PFSK-1 (cell line): ENCODE measurements at regions not wholly inside any gene's neighbourhood (a gene's known extent, or its start where the extent isn't known, plus 50 kb on each side); places are given as distances from the start of the nearest gene placed in this dataset.

Experiments
- FOXP2 ChIP-seq: optimal IDR thresholded peaks from 2 replicates; pipeline ENCODE3; 2011; ENCODE audit warnings: borderline replicate concordance, control low read depth, inconsistent platforms; ENCODE audit not compliant: insufficient read depth; ENCODE audit errors: extremely low read length, extremely low read depth
- POLR2AphosphoS5 ChIP-seq: IDR thresholded peaks from 2 replicates; pipeline ENCODE4 v1.6.1; 2012; ENCODE audit warnings: low read depth, mild to moderate bottlenecking, control low read depth, low read length, moderate library complexity
- SIN3A ChIP-seq: IDR thresholded peaks from 2 replicates; pipeline ENCODE4 v1.6.1; 2012; ENCODE audit warnings: mild to moderate bottlenecking, low read length, moderate library complexity, borderline replicate concordance; ENCODE audit not compliant: insufficient read depth
- TAF1 ChIP-seq: IDR thresholded peaks from 2 replicates; pipeline ENCODE4 v1.6.1; 2012; ENCODE audit warnings: low read length, control low read depth, borderline replicate concordance; ENCODE audit not compliant: insufficient read depth
- TF ChIP-seq, protein P1 (sequence below), 2 experiments: IDR thresholded peaks; 2 replicates each; pipeline versions ENCODE4 v1.6.1 to v1.8.0; 2011 to 2012; ENCODE audit warnings: low read depth in 2 of 2, low read length in 2 of 2, control low read depth in 1 of 2, inconsistent platforms in 1 of 2, mild to moderate bottlenecking in 1 of 2, moderate library complexity in 1 of 2; ENCODE audit not compliant: insufficient read depth in 1 of 2

DNA sequence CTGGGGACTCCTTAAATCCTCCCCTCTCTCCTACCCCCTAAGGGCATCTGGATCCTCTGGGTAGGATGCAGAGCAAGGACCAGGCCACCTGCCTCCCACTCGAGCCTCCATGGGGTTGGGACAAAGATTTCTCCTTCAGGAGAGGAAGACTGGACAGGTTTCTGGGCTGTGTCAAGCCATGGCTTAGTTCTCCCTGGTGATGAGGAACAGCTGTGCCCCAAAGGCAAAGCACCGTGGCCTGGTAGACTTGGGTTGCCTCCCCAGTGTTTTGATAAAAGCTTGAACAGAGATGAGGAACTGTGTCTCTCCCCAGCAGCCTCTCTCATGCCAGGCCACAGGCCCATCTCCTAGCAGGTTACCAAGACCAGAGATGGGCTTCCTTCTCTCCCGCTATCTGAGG lies 238.3 kb downstream of the WDR11 start:
- TF ChIP-seq, protein P1, sequence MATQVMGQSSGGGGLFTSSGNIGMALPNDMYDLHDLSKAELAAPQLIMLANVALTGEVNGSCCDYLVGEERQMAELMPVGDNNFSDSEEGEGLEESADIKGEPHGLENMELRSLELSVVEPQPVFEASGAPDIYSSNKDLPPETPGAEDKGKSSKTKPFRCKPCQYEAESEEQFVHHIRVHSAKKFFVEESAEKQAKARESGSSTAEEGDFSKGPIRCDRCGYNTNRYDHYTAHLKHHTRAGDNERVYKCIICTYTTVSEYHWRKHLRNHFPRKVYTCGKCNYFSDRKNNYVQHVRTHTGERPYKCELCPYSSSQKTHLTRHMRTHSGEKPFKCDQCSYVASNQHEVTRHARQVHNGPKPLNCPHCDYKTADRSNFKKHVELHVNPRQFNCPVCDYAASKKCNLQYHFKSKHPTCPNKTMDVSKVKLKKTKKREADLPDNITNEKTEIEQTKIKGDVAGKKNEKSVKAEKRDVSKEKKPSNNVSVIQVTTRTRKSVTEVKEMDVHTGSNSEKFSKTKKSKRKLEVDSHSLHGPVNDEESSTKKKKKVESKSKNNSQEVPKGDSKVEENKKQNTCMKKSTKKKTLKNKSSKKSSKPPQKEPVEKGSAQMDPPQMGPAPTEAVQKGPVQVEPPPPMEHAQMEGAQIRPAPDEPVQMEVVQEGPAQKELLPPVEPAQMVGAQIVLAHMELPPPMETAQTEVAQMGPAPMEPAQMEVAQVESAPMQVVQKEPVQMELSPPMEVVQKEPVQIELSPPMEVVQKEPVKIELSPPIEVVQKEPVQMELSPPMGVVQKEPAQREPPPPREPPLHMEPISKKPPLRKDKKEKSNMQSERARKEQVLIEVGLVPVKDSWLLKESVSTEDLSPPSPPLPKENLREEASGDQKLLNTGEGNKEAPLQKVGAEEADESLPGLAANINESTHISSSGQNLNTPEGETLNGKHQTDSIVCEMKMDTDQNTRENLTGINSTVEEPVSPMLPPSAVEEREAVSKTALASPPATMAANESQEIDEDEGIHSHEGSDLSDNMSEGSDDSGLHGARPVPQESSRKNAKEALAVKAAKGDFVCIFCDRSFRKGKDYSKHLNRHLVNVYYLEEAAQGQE (IDR thresholded peaks at IDR 0.05; ENCODE audit: insufficient read depth in 1 of 2, low read depth in 2 of 2, low read length in 2 of 2) = no peak
- no peak for TF ChIP-seq TAF1
- no peak for TF ChIP-seq FOXP2
- TF ChIP-seq SIN3A = no peak

DNA sequence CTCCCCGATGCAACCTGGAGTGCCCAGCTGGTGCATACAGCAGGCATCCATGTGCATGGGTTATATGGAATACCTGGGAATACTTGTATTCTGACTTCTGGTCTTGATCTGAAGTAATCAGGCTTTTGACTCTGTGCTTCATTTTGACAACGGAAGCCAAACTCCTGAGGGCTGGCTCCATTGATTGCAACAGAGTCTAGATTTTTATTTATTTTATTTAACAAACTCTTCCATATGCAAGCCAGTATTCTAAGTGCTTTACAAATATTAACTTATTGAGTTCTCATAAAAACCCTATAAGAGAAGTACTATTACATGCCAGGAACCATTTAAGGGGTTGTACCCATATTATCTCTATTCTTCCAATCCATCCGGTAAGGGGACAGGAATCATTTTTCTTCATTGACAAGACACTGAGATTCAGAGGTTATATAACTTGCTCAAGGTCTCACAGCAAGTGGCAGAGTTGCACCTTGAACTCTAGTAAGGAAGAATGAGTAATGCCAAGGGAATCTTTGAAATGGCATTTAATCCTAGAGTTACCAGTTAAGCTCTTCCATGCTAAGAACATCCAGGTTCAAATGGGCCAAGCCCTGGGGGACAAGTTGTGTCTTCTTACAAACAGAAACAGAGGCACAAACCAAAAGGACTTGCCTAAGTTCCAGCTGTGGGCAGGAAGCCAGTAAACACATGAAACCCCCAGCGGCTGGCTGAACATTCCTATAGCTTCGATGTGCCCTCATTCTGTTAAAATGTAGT lies 241.0 kb downstream of the WDR11 start:
- TF ChIP-seq TAF1 (no peak), FOXP2 (no peak), SIN3A (no peak), POLR2AphosphoS5 (no peak)
- TF ChIP-seq, protein P1 (IDR thresholded peaks at IDR 0.05; ENCODE audit: insufficient read depth in 1 of 2, low read depth in 2 of 2, low read length in 2 of 2) = no peak

DNA sequence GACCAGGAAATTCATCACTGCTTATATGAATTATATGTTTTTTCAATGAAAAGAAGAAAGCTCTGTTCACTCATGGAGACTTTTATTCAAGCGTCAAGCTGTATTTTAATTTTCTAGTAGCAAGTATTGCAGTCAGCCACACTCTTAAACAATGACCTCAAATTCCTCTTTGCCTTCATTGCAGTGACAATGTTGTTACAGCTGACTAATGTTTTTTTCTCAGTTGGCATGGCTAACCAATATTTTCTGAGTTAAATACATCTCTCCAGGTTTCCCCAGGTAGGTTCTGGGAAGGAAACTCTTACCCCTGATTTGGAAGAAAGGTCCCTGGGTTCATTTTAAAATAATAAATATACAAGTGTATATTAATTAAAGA lies 241.5 kb downstream of the WDR11 start:
- TF ChIP-seq, protein P1 (IDR thresholded peaks at IDR 0.05; ENCODE audit: insufficient read depth in 1 of 2, low read depth in 2 of 2, low read length in 2 of 2) = no peak
- TF ChIP-seq TAF1 = no peak
- no peak for TF ChIP-seq SIN3A
- no peak for TF ChIP-seq POLR2AphosphoS5
- no peak for TF ChIP-seq FOXP2

DNA sequence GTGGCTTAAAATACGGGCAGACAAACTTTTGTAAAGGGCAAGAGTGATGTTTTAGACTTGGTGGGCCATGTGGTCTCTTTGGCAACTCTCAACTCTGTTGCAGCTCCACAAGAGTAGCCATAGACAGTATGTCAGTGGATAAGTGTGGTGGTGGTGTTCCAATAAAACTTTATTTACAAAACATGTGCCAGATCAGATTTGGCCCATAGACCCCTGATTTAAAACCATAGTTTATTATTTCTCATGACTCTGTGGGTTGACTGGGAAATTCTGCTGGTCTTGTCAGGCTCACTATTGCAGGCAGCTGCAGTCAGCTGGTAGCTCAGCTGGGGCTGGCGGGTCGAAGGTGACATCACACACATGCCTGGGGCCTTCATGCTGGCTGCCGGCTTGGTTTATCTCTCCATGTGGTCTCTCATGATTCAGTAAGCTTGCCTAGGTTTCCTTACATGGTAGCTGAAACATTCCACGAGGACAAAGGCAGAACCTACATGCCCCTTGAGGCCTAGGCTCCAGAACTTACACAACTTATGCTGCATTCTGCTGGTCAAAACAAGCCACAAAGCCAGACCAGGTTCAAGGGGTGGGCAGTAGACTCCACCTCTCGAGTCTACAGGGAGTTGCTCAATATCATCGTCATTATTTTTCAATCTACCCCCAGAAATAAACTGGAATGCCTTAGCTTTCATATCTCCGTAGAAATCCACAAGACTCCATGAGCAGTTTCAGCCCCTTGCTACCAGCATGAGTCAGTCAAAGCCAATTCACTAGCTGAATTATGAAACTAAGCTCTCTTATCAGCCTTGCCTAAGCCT lies 245.7 kb downstream of the WDR11 start:
- TF ChIP-seq, protein P1 (IDR thresholded peaks at IDR 0.05; ENCODE audit: insufficient read depth in 1 of 2, low read depth in 2 of 2, low read length in 2 of 2) = no peak
- no peak for TF ChIP-seq POLR2AphosphoS5
- TF ChIP-seq SIN3A = no peak
- TF ChIP-seq FOXP2 = no peak
- no peak for TF ChIP-seq TAF1
